OCI-LY3 (cell line): ENCODE measurements at regions not wholly inside any gene's neighbourhood (a gene's known extent, or its start where the extent isn't known, plus 50 kb on each side); places are given as distances from the start of the nearest gene placed in this dataset.

Source experiments
- H2AFZ ChIP-seq: fragments of 200-600, 300-600 bp; shearing (Covaris generic); 2 replicates; pipeline ENCODE4 v1.6.0; 2014; ENCODE audit warnings: antibody characterized with exemption, low read depth, low read length
- H3K27ac ChIP-seq: fragments of 200-600, 300-600 bp; sonication (generic); 2 replicates; pipeline ENCODE4 v1.5.1; 2014; ENCODE audit warnings: mild to moderate bottlenecking, low read length, moderate library complexity, mixed read lengths
- H3K27me3 ChIP-seq: fragments of 200-600, 300-600 bp; sonication (generic); 2 replicates; pipeline ENCODE4 v1.6.1; 2014; ENCODE audit warnings: low read depth, low read length, mixed read lengths
- H3K36me3 ChIP-seq: fragments of 200-600, 300-600 bp; sonication (generic); replicated peaks from 2 replicates; pipeline ENCODE3; 2014; ENCODE audit warnings: low read depth, low read length, mixed read lengths
- H3K4me1 ChIP-seq: fragments of 300-600, 200-600 bp; sonication (generic); 2 replicates; pipeline ENCODE4 v1.6.1; 2014; ENCODE audit warnings: low read length, mixed read lengths
- H3K4me2 ChIP-seq: fragments of 200-600, 300-600 bp; sonication (generic); 2 replicates; pipeline ENCODE4 v1.6.1; 2014; ENCODE audit warnings: low read length, mixed read lengths
- H3K4me3 ChIP-seq: fragments of 300-600, 200-600 bp; sonication (generic); 2 replicates; pipeline ENCODE4 v1.5.1; 2014; ENCODE audit warnings: antibody characterized with exemption, mild to moderate bottlenecking, low read length, moderate library complexity
- H3K79me2 ChIP-seq: fragments of 300-600, 200-600 bp; shearing (Covaris generic); 2 replicates; pipeline ENCODE4 v1.6.1; 2014; ENCODE audit warnings: mild to moderate bottlenecking, low read length, mixed read lengths
- H3K9ac ChIP-seq: fragments of 300-600, 200-600 bp; shearing (Covaris generic); 2 replicates; pipeline ENCODE4 v1.6.0; 2014; ENCODE audit warnings: mild to moderate bottlenecking, low read length, moderate library complexity
- H3K9me3 ChIP-seq: fragments of 200-600, 300-600 bp; shearing (Covaris generic); 2 replicates; pipeline ENCODE4 v1.6.1; 2014; ENCODE audit warnings: low read length, mixed read lengths; ENCODE audit not compliant: insufficient read depth
- H4K20me1 ChIP-seq: fragments of 200-600, 300-600 bp; sonication (generic); 2 replicates; pipeline ENCODE4 v1.6.1; 2016; ENCODE audit warnings: low read length, mixed read lengths; ENCODE audit not compliant: insufficient read depth
- EZH2phosphoT487 ChIP-seq: fragments of 200-600 bp; shearing (Covaris generic); IDR thresholded peaks from 2 replicates; pipeline ENCODE4 v1.6.1; 2018; ENCODE audit warnings: antibody characterized with exemption, mixed run types, low read depth
- TF ChIP-seq, protein P1 (sequence below): fragments of 200-600, 300-600 bp; sonication (generic); IDR thresholded peaks from 2 replicates; pipeline ENCODE4 v1.5.1; 2014; ENCODE audit warnings: antibody characterized with exemption, low read length, low read depth

DNA sequence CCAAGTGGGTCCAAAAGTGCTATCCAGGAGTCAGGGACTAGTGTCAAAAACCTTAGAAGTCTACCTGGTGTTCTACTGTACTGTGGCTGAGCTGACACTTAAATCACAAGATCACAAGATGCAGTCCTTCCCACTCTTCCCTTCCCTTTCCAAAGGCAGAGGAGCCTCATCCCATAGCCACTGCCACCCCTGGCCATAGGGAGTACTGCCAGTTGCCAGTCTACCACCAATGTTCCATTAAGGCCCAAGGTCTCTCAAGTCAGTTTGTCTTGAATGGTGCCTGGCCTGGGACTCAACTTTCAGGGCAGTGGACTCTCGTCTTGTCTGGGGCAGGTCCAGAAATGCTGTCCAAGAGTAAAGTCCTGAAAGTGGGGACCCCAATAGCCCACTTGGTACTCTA is 585.6 kb downstream of the NUP35 start:
- Histone ChIP-seq H2AFZ (no peak overlapping the region), H3K4me3 (no peak overlapping the region), H3K9me3 (no peaks in the 10 kb centered on the region), H3K9ac (no peak overlapping the region), H3K4me1 (no peaks in the 10 kb centered on the region), H3K27me3 (no peaks in the 10 kb centered on the region), H3K27ac (no peak overlapping the region), H3K36me3 (no peaks in the 10 kb centered on the region), H3K79me2 (no peaks in the 10 kb centered on the region), H3K4me2 (no peak overlapping the region), H4K20me1 (no peaks in the 10 kb centered on the region)
- TF ChIP-seq EZH2phosphoT487: no peak
- TF ChIP-seq, protein P1, sequence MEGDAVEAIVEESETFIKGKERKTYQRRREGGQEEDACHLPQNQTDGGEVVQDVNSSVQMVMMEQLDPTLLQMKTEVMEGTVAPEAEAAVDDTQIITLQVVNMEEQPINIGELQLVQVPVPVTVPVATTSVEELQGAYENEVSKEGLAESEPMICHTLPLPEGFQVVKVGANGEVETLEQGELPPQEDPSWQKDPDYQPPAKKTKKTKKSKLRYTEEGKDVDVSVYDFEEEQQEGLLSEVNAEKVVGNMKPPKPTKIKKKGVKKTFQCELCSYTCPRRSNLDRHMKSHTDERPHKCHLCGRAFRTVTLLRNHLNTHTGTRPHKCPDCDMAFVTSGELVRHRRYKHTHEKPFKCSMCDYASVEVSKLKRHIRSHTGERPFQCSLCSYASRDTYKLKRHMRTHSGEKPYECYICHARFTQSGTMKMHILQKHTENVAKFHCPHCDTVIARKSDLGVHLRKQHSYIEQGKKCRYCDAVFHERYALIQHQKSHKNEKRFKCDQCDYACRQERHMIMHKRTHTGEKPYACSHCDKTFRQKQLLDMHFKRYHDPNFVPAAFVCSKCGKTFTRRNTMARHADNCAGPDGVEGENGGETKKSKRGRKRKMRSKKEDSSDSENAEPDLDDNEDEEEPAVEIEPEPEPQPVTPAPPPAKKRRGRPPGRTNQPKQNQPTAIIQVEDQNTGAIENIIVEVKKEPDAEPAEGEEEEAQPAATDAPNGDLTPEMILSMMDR: no peak

DNA sequence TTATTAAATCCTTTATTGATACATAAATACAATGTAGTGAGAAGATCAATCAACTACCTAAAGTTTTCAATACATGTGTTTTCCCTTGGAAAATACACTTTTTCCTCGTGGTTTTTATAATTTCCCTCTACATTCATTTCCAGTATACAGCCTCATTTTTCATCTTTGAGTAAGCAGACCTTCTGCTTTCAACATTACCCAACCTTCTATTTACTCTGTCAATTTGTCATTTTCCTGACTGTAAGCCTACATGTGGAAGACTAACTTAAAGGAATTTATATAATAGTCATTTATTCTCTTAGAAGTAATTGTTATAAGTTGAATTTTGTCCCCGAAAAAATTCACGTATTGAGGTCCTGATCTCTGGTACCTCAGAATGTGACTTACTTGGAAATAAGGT is 594.0 kb downstream of the NUP35 start:
- H3K36me3 ChIP-seq: no peaks in the 10 kb centered on the region
- H3K9ac ChIP-seq: no peak overlapping the region
- no peaks in the 10 kb centered on the region for H3K27me3 ChIP-seq
- no peaks in the 10 kb centered on the region for H4K20me1 ChIP-seq
- H3K79me2 ChIP-seq: no peaks in the 10 kb centered on the region
- H3K4me1 ChIP-seq: no peaks in the 10 kb centered on the region
- H3K27ac ChIP-seq: no peak overlapping the region
- H3K9me3 ChIP-seq: no peaks in the 10 kb centered on the region
- H3K4me2 ChIP-seq: no peak overlapping the region
- H3K4me3 ChIP-seq: no peak overlapping the region
- no peak overlapping the region for H2AFZ ChIP-seq
- TF ChIP-seq EZH2phosphoT487: no peak
- TF ChIP-seq, protein P1: no peak

DNA sequence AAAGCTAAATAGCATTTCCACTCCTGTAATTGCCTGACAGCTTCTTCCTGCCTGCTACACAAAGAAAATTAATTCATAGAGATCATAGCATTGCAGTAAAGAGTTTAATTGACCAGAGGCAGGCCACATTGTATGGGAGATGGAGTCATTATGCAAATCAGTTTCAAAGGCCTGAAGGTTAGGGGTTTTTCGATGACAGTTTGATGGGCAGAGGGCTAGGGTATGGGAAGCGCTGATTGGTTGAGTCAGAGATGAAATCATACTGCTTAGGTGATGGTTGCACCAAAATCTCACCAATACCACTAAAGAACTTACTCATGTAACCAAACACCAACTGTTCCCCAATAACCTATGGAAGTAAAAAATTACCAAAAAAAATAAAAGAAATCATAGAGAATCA is 599.0 kb downstream of the NUP35 start:
- Histone ChIP-seq H2AFZ (no peak overlapping the region), H3K4me2 (no peak overlapping the region), H3K9me3 (no peaks in the 10 kb centered on the region), H3K4me3 (no peak overlapping the region), H3K27me3 (no peaks in the 10 kb centered on the region), H3K27ac (no peak overlapping the region), H3K9ac (no peak overlapping the region), H3K4me1 (no peaks in the 10 kb centered on the region), H4K20me1 (no peaks in the 10 kb centered on the region), H3K79me2 (no peaks in the 10 kb centered on the region), H3K36me3 (no peaks in the 10 kb centered on the region)
- TF ChIP-seq, protein P1: no peak
- no peak for TF ChIP-seq EZH2phosphoT487

DNA sequence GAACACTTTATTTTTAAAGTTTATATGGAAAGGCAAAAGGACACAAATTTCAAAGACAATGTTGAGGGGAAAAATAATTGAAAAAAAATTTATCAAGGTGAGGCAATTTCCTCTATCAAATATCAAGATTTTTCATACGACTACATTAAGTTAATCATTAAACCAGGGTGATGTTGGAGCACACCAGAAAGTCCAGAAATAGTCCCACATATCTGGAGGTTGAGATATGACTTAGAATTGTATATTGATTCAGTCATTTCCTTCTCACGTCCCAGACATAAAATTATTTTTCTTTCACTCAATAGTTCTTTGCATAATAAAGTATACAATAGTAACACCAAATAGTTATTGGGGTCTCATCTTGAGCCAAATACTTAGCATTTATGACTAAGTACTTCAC is 605.1 kb downstream of the NUP35 start:
- Histone ChIP-seq H3K27me3 (no peaks in the 10 kb centered on the region), H3K27ac (no peak overlapping the region), H2AFZ (no peak overlapping the region), H3K4me2 (no peak overlapping the region), H4K20me1 (no peaks in the 10 kb centered on the region), H3K4me3 (no peak overlapping the region), H3K36me3 (no peaks in the 10 kb centered on the region), H3K4me1 (no peaks in the 10 kb centered on the region), H3K9me3 (no peaks in the 10 kb centered on the region), H3K9ac (no peak overlapping the region), H3K79me2 (no peaks in the 10 kb centered on the region)
- TF ChIP-seq EZH2phosphoT487: no peak
- TF ChIP-seq, protein P1: no peak
